ENCODE measurements at regions not wholly inside any gene's neighbourhood (a gene's known extent, or its start where the extent isn't known, plus 50 kb on each side); places are given as distances from the start of the nearest gene placed in this dataset.
A peak's percentile ranks its signal among the peaks of the same experiment; 100 is the strongest.

- no peaks in the 10 kb centered on the region for H3K9me3 Mint-ChIP-seq
- H3K4me1 Mint-ChIP-seq = peaks cover 9% of the 10 kb centered on the region
- no peaks in the 10 kb centered on the region for H3K36me3 Mint-ChIP-seq
- no peaks in the 10 kb centered on the region for H3K27me3 Mint-ChIP-seq
- no peak overlapping the region for H3K4me3 Mint-ChIP-seq
- peak overlapping the region; percentile 56 for H3K27ac Mint-ChIP-seq
Measured at GRCh38 chr1:114234408-114235124, 80.9 kb upstream of the SYT6 start.

- H3K9me3 Mint-ChIP-seq = no peaks in the 10 kb centered on the region
- H3K36me3 Mint-ChIP-seq = no peaks in the 10 kb centered on the region
- peaks cover 1% of the 10 kb centered on the region for H3K27me3 Mint-ChIP-seq
- peaks cover 9% of the 10 kb centered on the region for H3K4me1 Mint-ChIP-seq
- H3K4me3 Mint-ChIP-seq = no peak overlapping the region
- no peak overlapping the region for H3K27ac Mint-ChIP-seq
Measured at GRCh38 chr1:114232691-114233090, 79.0 kb upstream of the SYT6 start.

GRCh38 chr1:114231301-114231700, 77.6 kb upstream of the SYT6 start:
- peaks cover 9% of the 10 kb centered on the region for H3K4me1 Mint-ChIP-seq

DNA sequence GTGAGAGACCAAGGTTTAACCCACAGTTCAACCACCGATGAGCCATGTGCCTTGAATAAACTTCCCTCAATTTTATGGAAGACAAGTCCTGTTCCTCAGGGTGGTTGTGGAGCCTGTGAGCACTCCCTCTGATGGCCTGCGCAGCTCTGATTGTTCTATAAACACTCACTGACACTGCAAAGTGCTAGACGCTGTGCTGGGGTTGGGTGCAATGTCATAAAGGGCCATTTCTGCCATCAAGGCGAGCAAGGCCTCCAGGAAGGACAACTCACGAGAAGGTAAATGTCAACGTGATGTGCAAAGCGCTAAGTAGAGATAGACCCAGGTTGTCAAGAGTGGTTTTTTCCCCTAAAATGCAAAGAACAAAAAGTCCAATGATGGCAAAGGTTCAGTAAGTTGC, 75.7 kb upstream of the SYT6 start:
- no peaks in the 10 kb centered on the region for H3K36me3 Mint-ChIP-seq
- H3K4me1 Mint-ChIP-seq = peaks cover 2% of the 10 kb centered on the region
- H3K4me3 Mint-ChIP-seq = no peak overlapping the region
- H3K9me3 Mint-ChIP-seq = no peaks in the 10 kb centered on the region
- no peak overlapping the region for H3K27ac Mint-ChIP-seq
- H3K27me3 Mint-ChIP-seq = peaks cover 3% of the 10 kb centered on the region

More at GRCh38 chr1:114231301-114231700, 77.6 kb upstream of the SYT6 start:
- no peak overlapping the region for H3K27ac Mint-ChIP-seq
- H3K9me3 Mint-ChIP-seq = no peaks in the 10 kb centered on the region
- H3K36me3 Mint-ChIP-seq = no peaks in the 10 kb centered on the region
- peaks cover 3% of the 10 kb centered on the region for H3K27me3 Mint-ChIP-seq
- H3K4me3 Mint-ChIP-seq = no peak overlapping the region

DNA sequence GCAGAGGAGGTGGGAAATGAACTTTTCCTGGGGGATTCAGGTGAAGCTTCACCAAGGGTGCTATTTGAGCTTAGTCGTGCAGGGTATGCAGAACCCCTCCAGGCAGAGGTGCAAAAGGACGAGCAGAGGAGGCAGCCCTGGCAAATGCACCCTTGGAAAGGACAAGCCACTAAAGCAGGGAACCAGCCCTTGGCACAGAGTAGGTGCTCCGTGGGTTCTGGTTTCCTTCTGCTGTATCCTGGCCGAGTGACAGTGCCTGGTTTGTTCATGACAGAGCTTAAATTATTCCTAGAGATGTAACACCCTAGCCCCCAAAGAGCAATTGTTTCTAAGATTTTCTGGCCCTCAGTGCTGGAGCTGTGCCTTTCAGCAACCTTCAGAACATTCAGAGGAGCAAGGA, 73.4 kb upstream of the SYT6 start:
- Mint-ChIP-seq H3K4me3 (no peak overlapping the region), H3K4me1 (no peaks in the 10 kb centered on the region), H3K36me3 (no peaks in the 10 kb centered on the region), H3K27me3 (peaks cover 3% of the 10 kb centered on the region), H3K9me3 (no peaks in the 10 kb centered on the region), H3K27ac (no peak overlapping the region)

GRCh38 chr1:114224196-114224907, 70.7 kb upstream of the SYT6 start:
- H3K9me3 Mint-ChIP-seq = no peaks in the 10 kb centered on the region
- H3K36me3 Mint-ChIP-seq = no peaks in the 10 kb centered on the region
- peaks cover 3% of the 10 kb centered on the region for H3K27me3 Mint-ChIP-seq
- no peak overlapping the region for H3K27ac Mint-ChIP-seq
- H3K4me1 Mint-ChIP-seq = no peaks in the 10 kb centered on the region
- no peak overlapping the region for H3K4me3 Mint-ChIP-seq

DNA sequence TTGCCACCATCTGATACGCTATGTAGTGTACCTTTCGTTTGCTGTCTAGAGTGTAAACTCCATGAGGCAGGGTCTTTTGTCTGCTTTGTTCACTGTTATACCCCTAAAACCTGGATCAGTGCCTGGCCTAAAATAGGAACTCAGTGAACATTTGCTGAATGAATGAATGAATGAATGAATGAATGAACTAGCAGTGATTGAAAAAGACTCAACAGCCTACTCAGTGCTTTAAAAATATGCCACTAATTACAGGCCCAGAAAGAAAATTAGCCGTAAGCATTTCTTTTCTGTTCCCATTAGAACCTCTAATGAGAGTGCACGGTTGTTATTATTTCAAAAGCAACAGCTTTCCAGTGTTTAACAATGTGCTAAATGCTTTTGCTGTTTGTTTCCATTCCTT, 69.3 kb upstream of the SYT6 start:
- no peak overlapping the region for H3K4me3 Mint-ChIP-seq
- no peaks in the 10 kb centered on the region for H3K4me1 Mint-ChIP-seq
- H3K27ac Mint-ChIP-seq = no peak overlapping the region
- H3K9me3 Mint-ChIP-seq = no peaks in the 10 kb centered on the region
- peaks cover 3% of the 10 kb centered on the region for H3K27me3 Mint-ChIP-seq
- H3K36me3 Mint-ChIP-seq = no peaks in the 10 kb centered on the region

DNA sequence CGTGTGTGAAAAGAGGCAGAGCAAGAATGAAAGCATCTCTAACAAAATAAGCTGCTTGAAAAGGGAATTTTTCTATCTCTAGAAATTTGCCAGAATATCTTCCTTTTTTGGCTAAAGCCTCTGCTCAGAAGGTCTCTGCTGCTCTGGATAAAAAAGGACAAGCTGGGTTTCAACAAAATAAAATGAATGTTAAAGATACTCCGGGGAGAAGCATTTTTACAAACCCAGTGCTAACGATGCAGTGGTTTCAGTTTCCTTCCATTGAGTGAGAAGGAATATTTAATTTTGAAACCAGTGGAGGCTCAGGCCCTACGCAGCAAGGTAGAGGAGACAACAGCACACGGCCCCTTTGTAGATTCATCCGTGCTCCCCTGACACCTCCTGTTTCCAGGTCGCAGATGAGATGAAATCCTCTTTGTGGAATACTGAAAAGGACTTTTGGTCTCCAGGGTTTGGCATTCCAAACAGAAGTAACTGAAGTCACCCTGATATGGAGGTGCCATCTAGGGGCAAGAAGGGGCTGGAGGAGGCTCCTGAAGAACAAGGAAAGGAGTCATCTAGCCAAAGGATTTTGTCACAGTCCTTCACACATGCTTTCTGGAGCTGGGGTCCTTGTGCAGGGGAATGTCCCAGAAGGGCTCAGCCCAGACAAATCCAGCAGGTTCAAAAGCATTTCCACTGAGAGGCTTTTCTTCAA, 65.7 kb upstream of the SYT6 start:
- H3K9me3 Mint-ChIP-seq = no peaks in the 10 kb centered on the region
- H3K4me1 Mint-ChIP-seq = no peaks in the 10 kb centered on the region

DNA sequence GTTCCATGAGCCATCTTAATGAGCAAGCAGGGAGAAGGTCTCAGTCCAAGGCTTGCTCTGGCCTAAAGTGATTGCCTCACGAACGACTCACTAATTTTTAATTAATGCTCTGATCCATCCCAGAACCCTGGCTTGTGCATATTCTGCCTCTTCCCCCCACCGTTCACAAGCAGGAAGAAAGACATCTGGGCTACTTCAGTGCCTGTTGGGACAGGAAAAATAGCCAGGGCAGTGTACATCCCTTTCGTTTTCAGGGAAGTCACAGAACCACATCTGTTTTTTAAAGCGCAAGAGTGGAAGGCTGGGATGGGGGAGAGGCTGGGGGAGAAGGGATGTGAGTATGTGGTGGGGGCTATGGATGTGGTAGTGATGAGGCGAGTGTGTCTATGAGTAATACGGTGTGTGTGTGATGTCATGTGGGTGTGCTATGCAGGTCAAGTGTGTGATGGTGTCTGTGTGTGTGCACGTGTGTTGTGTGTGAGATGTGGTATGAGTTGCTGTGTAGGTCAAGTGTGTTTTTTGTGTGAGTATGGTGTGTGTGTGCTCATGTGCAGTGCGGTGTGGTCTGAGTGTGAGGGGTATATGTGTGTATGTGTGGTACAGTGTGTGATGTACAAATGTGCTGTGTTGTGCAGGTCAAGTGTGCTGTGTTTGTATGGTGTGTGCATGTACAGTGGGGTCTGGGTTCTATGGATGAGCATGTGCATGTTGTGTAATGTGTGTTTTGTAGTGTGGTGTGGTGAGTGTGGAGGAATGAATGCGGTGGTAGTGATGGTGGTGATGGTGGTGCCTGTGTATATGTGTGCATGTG, 64.9 kb upstream of the SYT6 start:
- Mint-ChIP-seq H3K36me3 (no peaks in the 10 kb centered on the region), H3K4me1 (no peaks in the 10 kb centered on the region), H3K4me3 (no peak overlapping the region), H3K9me3 (no peaks in the 10 kb centered on the region), H3K27ac (no peak overlapping the region), H3K27me3 (no peaks in the 10 kb centered on the region)

More for the DNA sequence above, 65.7 kb upstream of the SYT6 start:
- no peak overlapping the region for H3K4me3 Mint-ChIP-seq
- no peaks in the 10 kb centered on the region for H3K36me3 Mint-ChIP-seq
- no peaks in the 10 kb centered on the region for H3K27me3 Mint-ChIP-seq
- H3K27ac Mint-ChIP-seq = no peak overlapping the region

DNA sequence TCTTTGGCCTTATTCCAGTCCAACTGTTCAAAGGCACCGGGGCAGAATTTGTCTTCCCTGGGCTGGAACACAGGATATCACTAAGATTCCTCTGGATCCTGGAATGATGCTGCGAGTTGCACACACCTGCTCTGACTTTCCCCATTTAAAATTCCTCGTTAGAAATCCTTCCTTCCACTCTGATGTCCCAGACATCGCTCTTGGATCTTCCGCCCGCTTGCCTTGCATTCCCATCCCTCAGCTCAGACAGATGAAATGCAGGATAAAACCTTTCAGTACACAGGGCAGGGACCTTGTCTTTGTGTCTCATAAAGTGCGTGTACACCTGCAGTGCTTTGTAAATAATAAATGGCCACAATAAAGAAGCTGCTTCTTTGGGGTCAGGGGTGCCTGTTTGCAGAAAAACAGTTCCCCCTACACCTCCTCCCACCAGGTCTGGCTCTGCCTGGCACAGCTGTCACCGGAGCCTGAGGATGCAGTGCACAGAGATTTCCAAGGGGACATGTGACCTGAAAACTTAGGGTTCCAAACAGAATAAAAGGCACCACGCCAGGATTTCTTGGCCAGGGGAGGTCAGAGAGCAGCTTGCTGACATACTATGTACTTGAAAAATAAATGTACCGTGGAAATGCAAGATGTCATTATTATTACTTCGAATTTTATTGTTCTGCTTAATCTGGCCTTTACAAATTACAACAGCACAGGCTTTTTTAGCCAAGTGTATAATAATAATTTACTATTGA, 62.9 kb upstream of the SYT6 start:
- Mint-ChIP-seq H3K4me3 (no peak overlapping the region), H3K27ac (no peak overlapping the region), H3K9me3 (no peaks in the 10 kb centered on the region), H3K36me3 (no peaks in the 10 kb centered on the region), H3K27me3 (peaks cover 2% of the 10 kb centered on the region), H3K4me1 (no peaks in the 10 kb centered on the region)

DNA sequence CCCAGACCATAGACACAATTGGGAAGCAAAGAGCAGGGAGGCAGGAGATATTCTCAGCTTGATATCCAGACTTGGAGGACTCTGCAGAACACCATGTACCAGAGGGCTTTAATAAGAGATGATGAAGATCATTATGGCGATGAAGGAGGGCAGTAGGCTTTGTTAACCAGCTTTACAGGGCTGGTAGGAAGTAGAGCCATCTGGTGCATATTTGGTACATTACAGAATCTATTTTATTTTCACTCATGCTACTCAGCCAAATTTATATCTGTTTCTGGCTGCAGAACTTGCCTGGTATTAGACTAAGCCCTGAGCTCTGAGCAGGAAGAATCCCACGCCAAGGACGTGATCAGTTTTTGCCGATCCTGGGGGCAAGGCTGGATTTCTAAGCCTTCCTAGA, 61.8 kb upstream of the SYT6 start:
- H3K4me3 Mint-ChIP-seq = no peak overlapping the region
- H3K36me3 Mint-ChIP-seq = no peaks in the 10 kb centered on the region
- peaks cover 4% of the 10 kb centered on the region for H3K27me3 Mint-ChIP-seq
- H3K27ac Mint-ChIP-seq = no peak overlapping the region
- H3K9me3 Mint-ChIP-seq = no peaks in the 10 kb centered on the region
- H3K4me1 Mint-ChIP-seq = no peaks in the 10 kb centered on the region

DNA sequence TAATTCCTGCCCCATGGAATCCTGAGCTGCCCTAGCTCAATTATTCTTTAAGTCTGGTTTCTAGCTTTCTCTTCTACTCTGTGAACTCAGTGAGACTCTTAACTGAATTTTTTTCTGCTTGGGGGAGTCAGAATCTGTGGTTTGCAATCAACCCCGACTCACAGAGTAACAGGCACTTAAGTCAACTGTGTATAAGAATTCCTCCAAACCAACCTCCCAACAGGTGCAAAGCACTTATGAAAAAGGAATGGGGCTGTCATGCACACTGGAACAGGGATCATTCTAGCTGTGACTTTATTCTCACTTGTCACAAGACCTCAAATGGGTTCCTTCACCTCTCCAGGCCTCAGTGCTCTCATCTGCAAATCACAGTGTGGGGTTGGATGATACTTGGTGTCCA, 60.3 kb upstream of the SYT6 start:
- Mint-ChIP-seq H3K4me3 (no peak overlapping the region), H3K27me3 (peaks cover 4% of the 10 kb centered on the region), H3K27ac (no peak overlapping the region), H3K9me3 (no peaks in the 10 kb centered on the region), H3K4me1 (no peaks in the 10 kb centered on the region), H3K36me3 (no peaks in the 10 kb centered on the region)

- H3K36me3 Mint-ChIP-seq = no peaks in the 10 kb centered on the region
- H3K27me3 Mint-ChIP-seq = peaks cover 15% of the 10 kb centered on the region
- no peak overlapping the region for H3K27ac Mint-ChIP-seq
- no peaks in the 10 kb centered on the region for H3K4me1 Mint-ChIP-seq
- no peaks in the 10 kb centered on the region for H3K9me3 Mint-ChIP-seq
- H3K4me3 Mint-ChIP-seq = no peak overlapping the region
Measured at GRCh38 chr1:114209971-114210370, 56.3 kb upstream of the SYT6 start.

DNA sequence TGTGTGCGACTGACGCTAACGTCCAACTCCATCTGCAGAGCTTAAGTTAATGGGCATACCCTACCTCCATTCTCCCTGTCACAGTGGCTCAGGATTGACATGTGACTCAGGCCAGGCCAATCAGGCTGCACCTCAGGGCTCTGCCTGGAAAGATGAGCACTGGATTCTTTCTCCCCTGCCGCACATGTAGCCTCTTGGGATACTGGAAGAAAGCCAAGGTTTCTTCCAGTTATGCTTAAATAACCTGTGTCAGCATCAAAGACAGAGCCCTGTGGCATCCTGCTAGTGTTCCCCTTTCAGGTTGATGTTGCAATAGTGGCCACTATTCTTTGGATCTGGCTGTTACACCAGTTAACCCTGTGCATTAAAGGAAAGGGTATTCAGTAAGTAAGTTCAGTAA, 55.0 kb upstream of the SYT6 start:
- H3K36me3 Mint-ChIP-seq = no peaks in the 10 kb centered on the region
- H3K4me1 Mint-ChIP-seq = no peaks in the 10 kb centered on the region
- peaks cover 15% of the 10 kb centered on the region for H3K27me3 Mint-ChIP-seq
- no peaks in the 10 kb centered on the region for H3K9me3 Mint-ChIP-seq
- H3K4me3 Mint-ChIP-seq = no peak overlapping the region
- H3K27ac Mint-ChIP-seq = no peak overlapping the region

GRCh38 chr1:114208106-114208505, 54.4 kb upstream of the SYT6 start:
- H3K4me3 Mint-ChIP-seq = no peak overlapping the region
- peaks cover 14% of the 10 kb centered on the region for H3K27me3 Mint-ChIP-seq
- no peaks in the 10 kb centered on the region for H3K4me1 Mint-ChIP-seq
- no peak overlapping the region for H3K27ac Mint-ChIP-seq
- H3K9me3 Mint-ChIP-seq = no peaks in the 10 kb centered on the region
- no peaks in the 10 kb centered on the region for H3K36me3 Mint-ChIP-seq

All from activated naive CD4-positive, alpha-beta T cell treated with anti-CD3 and anti-CD28 coated beads, Interleukin-2, amount 50 U/mL, for 24 hours (primary cell).